Endothelial cell (in vitro differentiated cells): ENCODE measurements at regions not wholly inside any gene's neighbourhood (a gene's known extent, or its start where the extent isn't known, plus 50 kb on each side); places are given as distances from the start of the nearest gene placed in this dataset.

Experiments
- DNase-seq: peaks from one replicate; pipeline ENCODE4 v3.0.0; 2021; ENCODE audit warnings: low spot score
- H3K27ac Mint-ChIP-seq: one replicate; pipeline ENCODE4 v1.8.0; 2021; ENCODE audit warnings: mixed read lengths, inconsistent platforms; ENCODE audit not compliant: unreplicated experiment
- H3K27me3 Mint-ChIP-seq: one replicate; pipeline ENCODE4 v1.8.0; 2021; ENCODE audit warnings: mild to moderate bottlenecking, moderate library complexity, mixed read lengths, inconsistent platforms; ENCODE audit not compliant: unreplicated experiment
- H3K36me3 Mint-ChIP-seq: one replicate; pipeline ENCODE4 v1.8.0; 2021; ENCODE audit warnings: mild to moderate bottlenecking, low read depth, mixed read lengths, inconsistent platforms; ENCODE audit not compliant: unreplicated experiment
- H3K4me1 Mint-ChIP-seq: one replicate; pipeline ENCODE4 v1.8.0; 2021; ENCODE audit warnings: mild to moderate bottlenecking, mixed read lengths, inconsistent platforms; ENCODE audit not compliant: unreplicated experiment
- H3K4me3 Mint-ChIP-seq: one replicate; pipeline ENCODE4 v1.8.0; 2021; ENCODE audit warnings: mild to moderate bottlenecking, mixed read lengths, inconsistent platforms; ENCODE audit not compliant: unreplicated experiment
- H3K9me3 Mint-ChIP-seq: one replicate; pipeline ENCODE4 v1.8.0; 2021; ENCODE audit warnings: mixed read lengths, inconsistent platforms; ENCODE audit not compliant: unreplicated experiment
- CTCF ChIP-seq: fragments of 200-600 bp; sonication (generic); IDR thresholded peaks from one replicate; pipeline ENCODE4 v1.5.0; 2021; ENCODE audit warnings: antibody characterized with exemption; ENCODE audit not compliant: unreplicated experiment

- Mint-ChIP-seq H3K4me1 (no peaks in the 10 kb centered on the region), H3K27ac (no peak overlapping the region), H3K9me3 (no peaks in the 10 kb centered on the region), H3K27me3 (no peaks in the 10 kb centered on the region), H3K36me3 (no peaks in the 10 kb centered on the region), H3K4me3 (no peak overlapping the region)
- no peak for DNase-seq
- no peak for TF ChIP-seq CTCF
Observed at GRCh38 chr7:156091519-156092080, 279.3 kb upstream of the SHH start.

GRCh38 chr7:156090988-156091387, 278.7 kb upstream of the SHH start:
- Mint-ChIP-seq H3K27ac (no peak overlapping the region), H3K4me1 (no peaks in the 10 kb centered on the region), H3K27me3 (no peaks in the 10 kb centered on the region), H3K4me3 (no peak overlapping the region), H3K9me3 (no peaks in the 10 kb centered on the region), H3K36me3 (no peaks in the 10 kb centered on the region)
- no peak for DNase-seq
- no peak for TF ChIP-seq CTCF

DNA sequence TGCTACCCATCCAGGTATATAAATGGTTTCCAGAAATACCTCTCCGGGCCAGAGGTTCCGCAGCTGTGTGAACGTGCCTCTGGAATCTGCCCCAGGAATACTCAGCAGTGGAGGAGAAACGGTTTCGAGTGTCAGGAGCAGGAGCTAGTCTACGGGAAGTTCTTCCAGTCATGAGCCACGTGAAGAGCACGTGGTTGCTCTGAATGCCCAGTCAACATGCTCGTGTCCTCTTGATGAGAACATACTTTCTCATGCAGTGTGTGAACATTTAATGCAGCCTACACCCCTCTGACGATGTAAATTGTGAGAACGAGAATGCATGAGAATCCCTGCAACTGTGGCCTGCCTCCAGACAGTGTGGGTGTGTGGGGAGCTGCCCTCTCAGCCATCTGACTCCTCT, 277.0 kb upstream of the SHH start:
- no peak for TF ChIP-seq CTCF
- H3K9me3 Mint-ChIP-seq: no peaks in the 10 kb centered on the region
- no peaks in the 10 kb centered on the region for H3K27me3 Mint-ChIP-seq
- no peaks in the 10 kb centered on the region for H3K36me3 Mint-ChIP-seq
- H3K4me3 Mint-ChIP-seq: no peak overlapping the region
- no peaks in the 10 kb centered on the region for H3K4me1 Mint-ChIP-seq
- no peak for DNase-seq
- no peak overlapping the region for H3K27ac Mint-ChIP-seq

GRCh38 chr7:156088115-156088514, 275.9 kb upstream of the SHH start:
- Mint-ChIP-seq H3K4me1 (no peaks in the 10 kb centered on the region), H3K36me3 (no peaks in the 10 kb centered on the region), H3K27ac (no peak overlapping the region), H3K4me3 (no peak overlapping the region), H3K27me3 (no peaks in the 10 kb centered on the region), H3K9me3 (no peaks in the 10 kb centered on the region)
- no peak for DNase-seq
- TF ChIP-seq CTCF: no peak

- no peak for TF ChIP-seq CTCF
- H3K4me3 Mint-ChIP-seq: no peak overlapping the region
- no peaks in the 10 kb centered on the region for H3K9me3 Mint-ChIP-seq
- H3K4me1 Mint-ChIP-seq: no peaks in the 10 kb centered on the region
- peaks cover 2% of the 10 kb centered on the region for H3K27me3 Mint-ChIP-seq
- no peak for DNase-seq
- H3K27ac Mint-ChIP-seq: no peak overlapping the region
- H3K36me3 Mint-ChIP-seq: no peaks in the 10 kb centered on the region
Observed at GRCh38 chr7:156082048-156083040, 270.1 kb upstream of the SHH start.
